CD4-positive, alpha-beta T cell treated with Interleukin-15 for 1 hour (primary cell): ENCODE measurements at regions not wholly inside any gene's neighbourhood (a gene's known extent, or its start where the extent isn't known, plus 50 kb on each side); places are given as distances from the start of the nearest gene placed in this dataset.

Experiments used
- DNase-seq: peaks from one replicate; pipeline ENCODE4 v3.0.0-alpha.2; 2020

- DNase-seq = no peak
Observed at GRCh38 chrX:97787311-97787710, 903.6 kb downstream of the RPA4 start.

- DNase-seq = no peak
Observed at GRCh38 chrX:97787849-97788248, 904.1 kb downstream of the RPA4 start.

- no peak for DNase-seq
Observed at GRCh38 chrX:97790850-97791249, 907.1 kb downstream of the RPA4 start.

- DNase-seq = no peak
Observed at GRCh38 chrX:97797076-97797475, 913.4 kb downstream of the RPA4 start.

DNA sequence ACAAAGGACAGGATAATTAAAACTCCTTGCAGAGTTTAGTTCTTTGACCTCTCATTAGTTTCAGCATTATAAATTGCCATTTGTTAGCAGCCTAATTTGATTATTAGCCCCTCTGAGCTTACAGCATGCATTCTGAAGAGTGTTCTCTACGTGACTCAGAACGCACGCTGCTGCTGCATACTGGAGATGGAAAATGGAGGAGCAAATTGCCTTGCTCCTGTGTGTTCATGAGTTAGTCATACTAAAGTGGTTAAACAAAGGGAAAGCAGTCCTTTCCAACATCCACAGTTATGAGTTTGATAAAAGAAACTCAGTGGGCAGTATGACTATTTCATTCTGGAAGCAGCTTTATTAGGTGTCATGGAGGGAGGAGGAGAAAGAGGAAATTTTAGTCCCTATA is 922.5 kb downstream of the RPA4 start:
- no peak for DNase-seq

DNA sequence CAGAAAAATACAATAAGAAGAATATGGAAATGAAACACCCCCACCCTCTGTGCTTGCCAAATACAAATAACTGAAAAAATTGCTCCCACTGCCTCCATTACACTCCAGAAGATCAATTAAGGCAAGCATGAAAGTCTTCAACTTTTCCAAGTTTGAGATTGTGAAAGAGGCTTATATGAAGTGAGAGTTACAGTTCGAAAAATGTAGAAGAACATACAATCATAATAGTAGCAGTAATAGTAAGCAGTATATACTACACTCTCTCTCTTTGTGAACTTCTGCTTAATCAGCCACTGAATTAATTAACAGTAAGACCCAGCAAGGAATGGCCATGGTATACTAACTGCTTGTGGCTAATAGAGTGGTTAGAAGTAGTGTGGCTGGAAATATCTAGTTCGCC is 923.2 kb downstream of the RPA4 start:
- DNase-seq = no peak

DNA sequence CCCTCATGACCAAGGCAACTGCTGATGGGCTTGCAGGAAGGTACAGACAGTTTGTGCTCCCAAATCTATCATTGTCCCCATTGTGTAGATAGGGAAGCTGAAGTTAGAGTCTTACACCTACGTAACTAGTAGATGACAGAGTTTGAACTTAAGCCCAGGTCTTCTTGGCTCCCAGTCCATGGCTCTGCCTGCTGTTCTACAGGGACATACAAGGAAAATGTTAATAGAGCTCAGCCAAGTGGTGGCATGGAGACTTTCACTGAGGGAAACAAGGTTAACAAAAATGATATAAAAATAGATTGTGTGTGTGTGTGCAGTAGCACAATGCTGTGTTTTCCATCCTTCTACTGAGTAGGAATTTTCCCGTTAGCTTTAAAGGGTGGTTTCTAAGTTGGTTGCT is 936.5 kb downstream of the RPA4 start:
- no peak for DNase-seq

GRCh38 chrX:97828471-97828870 is 944.8 kb downstream of the RPA4 start:
- no peak for DNase-seq

DNA sequence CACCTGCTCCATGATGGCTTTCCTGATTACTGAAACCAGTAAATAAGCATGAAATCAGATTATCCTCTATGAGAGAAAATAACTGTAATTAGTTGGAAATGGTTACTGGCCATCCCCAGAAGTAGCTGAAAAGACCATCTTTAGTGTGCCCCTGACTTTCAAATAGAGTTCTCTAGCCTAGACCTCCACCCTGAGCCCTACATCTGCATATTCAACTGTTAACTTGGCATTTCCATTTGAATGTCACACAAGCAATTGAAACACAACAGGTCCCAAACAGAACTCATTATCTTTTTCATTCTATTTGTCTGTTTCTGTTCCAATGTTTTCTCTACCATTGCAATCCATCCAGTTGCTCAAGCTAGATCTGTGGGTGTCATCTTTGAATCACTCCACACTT is 952.3 kb downstream of the RPA4 start:
- DNase-seq = no peak

DNA sequence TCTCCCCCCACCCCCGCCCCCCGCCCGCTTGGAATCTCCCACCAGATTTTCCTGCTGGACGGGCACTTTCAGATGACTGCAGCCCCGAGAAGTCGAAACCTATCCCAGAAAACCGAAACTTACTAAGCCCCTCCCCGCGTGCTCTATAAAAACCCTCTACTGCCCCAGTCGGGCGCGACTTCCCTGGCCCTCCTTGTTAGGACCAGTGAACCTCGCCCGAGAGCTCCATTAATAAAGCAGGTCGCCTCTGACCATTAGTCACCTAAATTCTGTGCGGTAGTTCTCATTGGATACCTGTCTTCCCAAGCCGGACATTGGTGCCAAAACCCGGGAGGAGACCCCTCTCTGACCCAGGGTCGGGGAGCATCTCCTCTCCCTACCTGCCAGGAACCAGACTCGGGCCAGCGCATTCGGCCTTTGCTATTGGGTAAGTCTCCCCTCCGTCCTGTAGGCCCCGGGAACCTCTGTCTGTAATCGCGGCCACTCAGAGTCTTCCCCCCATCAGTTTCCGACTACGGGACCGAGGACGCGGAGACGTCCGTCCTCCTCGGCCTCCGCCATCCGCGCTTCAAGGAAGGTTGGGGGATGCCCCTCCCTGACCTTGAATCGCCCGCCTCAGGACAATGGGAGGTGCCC is 958.0 kb downstream of the RPA4 start:
- no peak for DNase-seq

- no peak for DNase-seq
Observed at GRCh38 chrX:97842468-97843199, 958.9 kb downstream of the RPA4 start.

GRCh38 chrX:97843200-97843811 is 959.6 kb downstream of the RPA4 start:
- DNase-seq = no peak

DNA sequence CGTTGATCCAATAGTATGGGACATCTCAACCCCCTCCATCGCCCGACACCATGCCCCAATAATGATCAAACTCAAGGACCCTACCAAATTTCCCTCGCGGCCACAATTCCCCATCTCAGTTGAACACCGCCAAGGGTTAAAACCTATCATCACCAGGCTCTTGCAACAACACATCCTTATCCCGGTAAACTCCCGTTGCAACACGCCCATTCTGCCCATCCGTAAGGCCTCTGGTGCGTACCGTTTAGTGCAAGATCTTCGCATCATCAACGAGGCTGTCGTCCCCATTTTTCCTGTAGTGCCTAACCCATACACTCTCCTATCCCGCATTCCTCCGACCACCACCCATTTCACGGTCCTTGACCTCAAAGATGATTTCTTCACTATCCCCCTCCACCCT is 960.5 kb downstream of the RPA4 start:
- no peak for DNase-seq

GRCh38 chrX:97844943-97845342 is 961.2 kb downstream of the RPA4 start:
- no peak for DNase-seq

- DNase-seq = no peak
Observed at GRCh38 chrX:97845451-97845850, 961.7 kb downstream of the RPA4 start.

- no peak for DNase-seq
Observed at GRCh38 chrX:97846228-97846627, 962.5 kb downstream of the RPA4 start.

DNA sequence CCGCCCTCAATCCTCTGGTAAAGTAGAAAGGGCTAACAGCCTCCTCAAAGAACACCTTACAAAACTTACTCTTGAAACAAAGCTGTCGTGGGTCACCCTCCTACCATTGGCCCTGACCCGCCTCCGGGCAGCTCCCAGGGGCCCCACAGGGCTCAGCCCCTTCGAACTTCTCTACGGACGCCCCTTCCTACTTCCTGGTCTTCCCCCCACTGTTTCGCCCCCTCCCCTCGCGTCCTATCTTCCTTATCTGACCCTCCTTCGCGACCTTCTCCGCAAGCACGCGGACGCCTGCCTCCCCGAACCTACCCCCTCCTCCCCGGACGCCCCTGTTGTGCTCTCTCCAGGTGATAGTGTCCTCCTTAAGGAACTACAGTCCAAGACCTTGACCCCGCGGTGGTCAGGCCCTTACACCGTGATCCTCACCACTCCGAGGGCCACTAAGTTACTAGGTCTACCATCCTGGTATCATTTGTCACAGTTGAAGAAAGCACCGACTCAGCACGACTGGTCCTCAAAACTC is 963.1 kb downstream of the RPA4 start:
- no peak for DNase-seq

DNA sequence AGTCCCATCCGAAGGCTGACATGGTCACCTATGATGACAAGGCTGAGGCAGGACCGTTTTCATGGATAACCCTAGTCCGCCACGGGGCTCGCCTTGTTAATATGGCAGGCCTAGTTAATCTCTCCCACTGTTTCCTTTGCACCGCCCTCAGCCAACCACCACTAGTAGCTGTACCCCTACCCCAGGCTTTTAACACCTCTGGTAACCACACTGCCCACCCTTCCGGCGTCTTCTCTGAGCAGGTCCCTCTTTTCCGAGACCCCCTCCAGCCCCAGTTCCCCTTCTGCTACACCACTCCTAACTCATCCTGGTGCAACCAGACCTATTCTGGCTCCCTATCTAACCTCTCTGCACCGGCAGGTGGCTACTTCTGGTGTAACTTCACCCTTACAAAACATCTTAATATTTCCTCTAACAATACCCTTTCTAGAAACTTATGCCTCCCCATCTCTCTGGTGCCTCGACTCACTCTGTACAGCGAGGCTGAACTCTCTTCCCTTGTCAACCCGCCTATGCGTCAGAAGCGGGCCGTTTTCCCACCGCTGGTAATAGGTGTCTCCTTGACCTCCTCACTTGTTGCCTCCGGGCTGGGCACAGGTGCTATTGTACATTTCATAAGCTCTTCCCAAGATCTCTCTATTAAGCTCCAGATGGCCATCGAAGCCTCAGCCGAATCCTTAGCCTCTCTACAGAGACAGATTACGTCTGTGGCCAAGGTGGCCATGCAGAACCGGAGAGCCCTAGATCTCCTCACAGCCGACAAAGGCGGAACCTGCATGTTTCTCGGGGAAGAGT is 964.4 kb downstream of the RPA4 start:
- DNase-seq = no peak

DNA sequence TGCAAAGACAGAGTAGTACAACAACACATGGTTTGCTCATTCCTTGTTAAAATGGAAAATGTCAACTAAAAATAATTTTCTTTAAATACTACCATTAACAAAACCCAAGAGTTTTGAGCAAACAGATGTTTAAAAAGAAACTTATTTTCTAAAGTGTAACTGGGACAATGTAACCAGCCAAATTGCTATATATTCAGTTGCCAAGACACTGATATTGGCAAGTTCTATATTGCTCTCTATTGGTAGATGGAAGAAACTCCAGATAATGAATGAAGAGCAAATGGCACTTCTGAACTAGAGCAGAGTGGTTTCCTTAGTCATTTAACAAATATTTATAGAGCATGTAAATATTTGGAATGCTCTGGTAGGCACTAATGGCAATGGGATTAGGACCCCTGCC is 966.2 kb downstream of the RPA4 start:
- no peak for DNase-seq

GRCh38 chrX:97850911-97851310 is 967.2 kb downstream of the RPA4 start:
- no peak for DNase-seq

DNA sequence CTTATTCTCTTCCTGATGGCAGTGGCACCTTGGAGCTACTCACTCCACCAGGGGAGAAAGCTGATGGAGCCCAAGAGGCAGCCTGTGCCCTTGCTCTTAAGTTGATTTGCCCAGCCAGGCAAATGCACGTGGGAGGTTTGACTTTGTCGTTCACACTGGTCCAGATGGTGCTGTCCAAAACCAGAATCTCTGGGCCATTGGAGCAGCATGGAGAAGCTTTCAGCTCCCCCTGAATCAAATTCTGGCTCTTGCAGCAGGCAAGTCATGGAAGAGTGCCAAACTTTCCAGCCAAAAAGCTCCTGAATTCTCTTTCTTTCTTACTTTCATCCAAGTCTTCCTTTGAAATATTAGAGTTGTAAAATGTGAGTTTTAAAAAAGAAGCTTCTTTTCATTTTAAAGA is 970.4 kb downstream of the RPA4 start:
- DNase-seq = no peak

DNA sequence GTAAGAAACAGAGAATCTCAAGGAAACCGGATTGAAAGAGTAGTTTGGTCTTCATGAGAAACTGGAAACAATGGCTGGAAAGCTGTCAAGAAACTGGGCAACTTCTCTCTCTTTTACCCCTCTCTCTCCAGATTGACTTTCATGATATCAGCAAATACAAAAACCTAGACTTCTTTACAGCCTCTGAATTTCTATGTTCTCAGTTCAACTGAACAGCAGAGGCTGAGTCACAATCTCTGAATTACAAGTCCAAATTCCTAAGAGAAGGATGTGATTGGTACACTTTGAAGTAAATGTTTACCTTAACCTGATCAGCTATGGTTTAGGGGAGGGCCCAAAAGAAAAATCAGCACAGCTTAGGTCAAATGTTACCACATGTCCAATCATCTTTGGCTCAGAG is 974.9 kb downstream of the RPA4 start:
- DNase-seq = no peak

GRCh38 chrX:97860226-97860625 is 976.5 kb downstream of the RPA4 start:
- no peak for DNase-seq
